Activated CD8-positive, alpha-beta T cell treated with anti-CD3 and anti-CD28 coated beads for 36 hours (primary cell): ENCODE measurements at regions not wholly inside any gene's neighbourhood (a gene's known extent, or its start where the extent isn't known, plus 50 kb on each side); places are given as distances from the start of the nearest gene placed in this dataset.

Experiments
- ATAC-seq: fragments of 200-7000 bp; cut with Tn5 transposase; one replicate; pipeline ENCODE4 v1.10.0; 2021; ENCODE audit warnings: mild to moderate bottlenecking, moderate library complexity
- CTCF ChIA-PET: fragments of 350-600 bp; sonication (Branson Sonifier 250); formaldehyde crosslinking; loops from one replicate; lab custom pipeline; 2021; ENCODE audit warnings: antibody characterized with exemption; lab: Charles Lee
- POLR2A ChIA-PET: fragments of 350-600 bp; sonication (Branson Sonifier 250); formaldehyde crosslinking; loops from one replicate; lab custom pipeline; 2021; ENCODE audit warnings: antibody characterized with exemption; lab: Charles Lee
- DNase-seq: peaks from one replicate; pipeline ENCODE4 v3.0.0-alpha.2; 2020
- H3K27ac Mint-ChIP-seq: one replicate; pipeline ENCODE4 v1.8.0; 2021; ENCODE audit warnings: mild to moderate bottlenecking, mixed read lengths
- H3K27me3 Mint-ChIP-seq: one replicate; pipeline ENCODE4 v1.8.0; 2021; ENCODE audit warnings: mixed read lengths
- H3K36me3 Mint-ChIP-seq: one replicate; pipeline ENCODE4 v1.8.0; 2021; ENCODE audit warnings: low read depth, mixed read lengths
- H3K4me1 Mint-ChIP-seq: one replicate; pipeline ENCODE4 v1.8.0; 2021; ENCODE audit warnings: low read depth, mixed read lengths
- H3K4me3 Mint-ChIP-seq: one replicate; pipeline ENCODE4 v1.8.0; 2021; ENCODE audit warnings: mild to moderate bottlenecking, moderate library complexity, mixed read lengths
- H3K9me3 Mint-ChIP-seq: one replicate; pipeline ENCODE4 v1.8.0; 2021; ENCODE audit warnings: mixed read lengths
- CTCF ChIP-seq: fragments of 200-600 bp; IDR thresholded peaks from one replicate; pipeline ENCODE4 v1.8.0; 2022; ENCODE audit warnings: antibody characterized with exemption, mild to moderate bottlenecking
- intact Hi-C: fragments of 100-400 bp; cut with micrococcal nuclease; formaldehyde crosslinking; loops from one replicate; pipeline ENCODE4 v1.10.0; 2022

- ChIA-PET CTCF (no interaction called here), POLR2A (no interaction called here)
- Mint-ChIP-seq H3K36me3 (no peaks in the 10 kb centered on the region), H3K9me3 (peaks cover 2% of the 10 kb centered on the region), H3K4me3 (no peak overlapping the region), H3K4me1 (no peaks in the 10 kb centered on the region), H3K27me3 (no peaks in the 10 kb centered on the region), H3K27ac (no peak overlapping the region)
- intact Hi-C loops: no loop called here
- TF ChIP-seq CTCF: no peak
- ATAC-seq: no peak
- DNase-seq: no peak
Measured at GRCh38 chr5:3542769-3543168, 52.9 kb upstream of the IRX1 start.

GRCh38 chr5:3542158-3542557, 53.5 kb upstream of the IRX1 start:
- H3K27ac Mint-ChIP-seq: no peak overlapping the region
- peaks cover 2% of the 10 kb centered on the region for H3K9me3 Mint-ChIP-seq
- DNase-seq: no peak
- H3K27me3 Mint-ChIP-seq: no peaks in the 10 kb centered on the region
- intact Hi-C loops: no loop called here
- ChIA-PET CTCF (no interaction called here), POLR2A (no interaction called here)
- H3K4me3 Mint-ChIP-seq: no peak overlapping the region
- H3K36me3 Mint-ChIP-seq: no peaks in the 10 kb centered on the region
- TF ChIP-seq CTCF: no peak
- no peak for ATAC-seq
- no peaks in the 10 kb centered on the region for H3K4me1 Mint-ChIP-seq

GRCh38 chr5:3538886-3539285, 56.7 kb upstream of the IRX1 start:
- ATAC-seq (no peak), DNase-seq (no peak)
- H3K27ac Mint-ChIP-seq: no peak overlapping the region
- TF ChIP-seq CTCF: no peak
- intact Hi-C loops: no loop called here
- peaks cover 6% of the 10 kb centered on the region for H3K9me3 Mint-ChIP-seq
- H3K27me3 Mint-ChIP-seq: no peaks in the 10 kb centered on the region
- no peaks in the 10 kb centered on the region for H3K36me3 Mint-ChIP-seq
- ChIA-PET CTCF (no interaction called here), POLR2A (no interaction called here)
- no peaks in the 10 kb centered on the region for H3K4me1 Mint-ChIP-seq
- no peak overlapping the region for H3K4me3 Mint-ChIP-seq

- no peaks in the 10 kb centered on the region for H3K4me1 Mint-ChIP-seq
- peaks cover 6% of the 10 kb centered on the region for H3K9me3 Mint-ChIP-seq
- POLR2A ChIA-PET: no interaction called here
- CTCF ChIA-PET: no interaction called here
- DNase-seq: no peak
- no peak overlapping the region for H3K4me3 Mint-ChIP-seq
- no peak for ATAC-seq
- H3K27me3 Mint-ChIP-seq: no peaks in the 10 kb centered on the region
- TF ChIP-seq CTCF: no peak
- intact Hi-C loops: no loop called here
- no peak overlapping the region for H3K27ac Mint-ChIP-seq
- H3K36me3 Mint-ChIP-seq: no peaks in the 10 kb centered on the region
Measured at GRCh38 chr5:3537942-3538341, 57.7 kb upstream of the IRX1 start.

- H3K27me3 Mint-ChIP-seq: no peaks in the 10 kb centered on the region
- peaks cover 6% of the 10 kb centered on the region for H3K9me3 Mint-ChIP-seq
- TF ChIP-seq CTCF: no peak
- H3K4me3 Mint-ChIP-seq: no peak overlapping the region
- ChIA-PET POLR2A (no interaction called here), CTCF (no interaction called here)
- H3K36me3 Mint-ChIP-seq: no peaks in the 10 kb centered on the region
- ATAC-seq: no peak
- DNase-seq: no peak
- intact Hi-C loops: no loop called here
- H3K27ac Mint-ChIP-seq: no peak overlapping the region
- no peaks in the 10 kb centered on the region for H3K4me1 Mint-ChIP-seq
Measured at GRCh38 chr5:3535414-3536211, 60.0 kb upstream of the IRX1 start.
